Heart right ventricle (tissue), 16 donors: ENCODE measurements at regions not wholly inside any gene's neighbourhood (a gene's known extent, or its start where the extent isn't known, plus 50 kb on each side); places are given as distances from the start of the nearest gene placed in this dataset.

Experiments used
- ATAC-seq, 8 donors: fragments of 200-7000 bp; cut with Tn5 transposase; one replicate each; pipeline ENCODE4 v1.9.1; 2020; ENCODE audit warnings: mild to moderate bottlenecking in 8 of 8, moderate library complexity in 8 of 8, moderate number of reproducible peaks in 1 of 8
- DNase-seq, 2 donors: peaks; one replicate each; pipeline ENCODE4 v3.0.0-alpha.2; 2020
- H3K27ac ChIP-seq, 10 donors: fragments of 200-600 bp; sonication (generic) in 2 of 10; one replicate each; pipeline versions ENCODE4 v1.5.0 to v1.8.0; 2020 to 2022; ENCODE audit warnings: mild to moderate bottlenecking in 3 of 10
- H3K27me3 ChIP-seq, 7 donors: fragments of 200-600 bp; one replicate each; pipeline ENCODE4 v1.8.0; 2021 to 2022; ENCODE audit warnings: mild to moderate bottlenecking in 2 of 7
- H3K36me3 ChIP-seq, 9 donors: fragments of 200-600 bp; sonication (generic) in 1 of 9; one replicate each; pipeline versions ENCODE4 v1.5.0 to v1.8.0; 2020 to 2022; ENCODE audit warnings: mild to moderate bottlenecking in 2 of 9
- H3K4me1 ChIP-seq, 9 donors: fragments of 200-600 bp; sonication (generic) in 1 of 9; one replicate each; pipeline versions ENCODE4 v1.5.0 to v1.8.0; 2020 to 2022; ENCODE audit warnings: mild to moderate bottlenecking in 4 of 9
- H3K4me3 ChIP-seq, 10 donors: fragments of 200-600 bp; sonication (generic) in 2 of 10; one replicate each; pipeline versions ENCODE4 v1.5.0 to v1.8.0; 2020 to 2022; ENCODE audit warnings: mild to moderate bottlenecking in 7 of 10, moderate library complexity in 2 of 10
- H3K9me3 ChIP-seq, 11 donors: fragments of 200-600 bp in 10 of 11; sonication (generic) in 2 of 11; one replicate each; pipeline versions ENCODE4 v1.5.0 to v1.8.0; 2013 to 2022; ENCODE audit warnings: mild to moderate bottlenecking in 2 of 11, control low read depth in 1 of 11, moderate library complexity in 1 of 11
- WGBS, 2 donors: extraction: QIAGEN DNeasy Blood & Tissue Kit; methylation state at CpG; one replicate each; pipeline ENCODE4 v1.1.7; 2013; ENCODE audit warnings: inconsistent platforms in 1 of 2; 5-methylcytosine and 5-hydroxymethylcytosine counted together
- intact Hi-C, 10 donors: fragments of 100-400 bp; cut with DNase I; formaldehyde crosslinking; loops; one replicate each; pipeline versions ENCODE4 v1.11.1 to v1.14.2; 2022
- TF ChIP-seq, protein P1 (sequence below), 9 donors: fragments of 200-600 bp; sonication (generic) in 2 of 9; IDR thresholded peaks; one replicate each; pipeline versions ENCODE4 v1.5.0 to v1.8.0; 2021 to 2022; ENCODE audit warnings: antibody characterized with exemption in 9 of 9, mild to moderate bottlenecking in 5 of 9, moderate library complexity in 1 of 9
- donor health status: Arrhythmogenic right ventricular cardiomyopathy.
- donor health status: ischemic (EF 13 %, LVEDD 7.1; RV severe dilation, severe dysfunction).
- donor health status: healthy with polysubstance abuse.
- donor health status: DM: no; HTN: yes; CAD: no.
- donor health status: DM: no; HTN: no; CAD: no.
- donor health status: ischemic (EF 25% LVEDD 6.9; RV normal size, moderate dysfunction).
- donor health status: ischemic (EF 25% LVEDD 5.7; RV mildly dilated, moderate dysfunction).
- donor health status: healthy.
- donor health status: DM: yes; HTN: yes; CAD: no.
- donor health status: Ischemic cardiomyopathy.
- donor health status: ischemic (EF 35%, LVEDD 5.7; RV mildly dilated, moderate dysfunction).
- donor health status: nonischemic (EF 11% LVEDD 7.7; RV severe dilation, severe dysfunction).
- donor health status: DM: yes; HTN: yes; CAD: no.
- donor health status: PGD.
- donor health status: ischemic (EF 29% LVEDD 5.4; RV normal size, mild dysfunction).
- donor health status: nonischemic (EF 23%, LVEDD 6.1; RV moderate dilation, normal function).

DNA sequence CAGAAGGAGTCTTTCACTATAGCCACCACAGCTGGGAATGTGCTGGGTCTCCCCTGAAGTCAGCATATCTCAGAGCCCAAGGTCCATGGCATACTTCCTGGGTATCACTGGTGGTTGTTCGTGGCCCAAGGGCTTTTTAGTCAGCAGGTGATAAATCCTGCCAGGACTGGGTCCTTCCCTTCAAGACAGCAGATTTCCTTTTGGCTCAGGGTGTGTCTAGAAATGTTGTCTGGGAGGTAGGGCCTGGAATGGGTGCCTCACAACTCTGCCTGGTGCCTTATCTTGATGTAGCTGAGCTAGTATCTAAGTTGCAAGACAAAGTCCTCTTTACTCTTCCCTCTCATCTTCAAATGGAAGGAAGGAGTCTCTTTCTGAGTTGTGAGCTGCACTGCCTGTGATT lies 102.4 kb upstream of the TMLHE start:
- TF ChIP-seq, protein P1, sequence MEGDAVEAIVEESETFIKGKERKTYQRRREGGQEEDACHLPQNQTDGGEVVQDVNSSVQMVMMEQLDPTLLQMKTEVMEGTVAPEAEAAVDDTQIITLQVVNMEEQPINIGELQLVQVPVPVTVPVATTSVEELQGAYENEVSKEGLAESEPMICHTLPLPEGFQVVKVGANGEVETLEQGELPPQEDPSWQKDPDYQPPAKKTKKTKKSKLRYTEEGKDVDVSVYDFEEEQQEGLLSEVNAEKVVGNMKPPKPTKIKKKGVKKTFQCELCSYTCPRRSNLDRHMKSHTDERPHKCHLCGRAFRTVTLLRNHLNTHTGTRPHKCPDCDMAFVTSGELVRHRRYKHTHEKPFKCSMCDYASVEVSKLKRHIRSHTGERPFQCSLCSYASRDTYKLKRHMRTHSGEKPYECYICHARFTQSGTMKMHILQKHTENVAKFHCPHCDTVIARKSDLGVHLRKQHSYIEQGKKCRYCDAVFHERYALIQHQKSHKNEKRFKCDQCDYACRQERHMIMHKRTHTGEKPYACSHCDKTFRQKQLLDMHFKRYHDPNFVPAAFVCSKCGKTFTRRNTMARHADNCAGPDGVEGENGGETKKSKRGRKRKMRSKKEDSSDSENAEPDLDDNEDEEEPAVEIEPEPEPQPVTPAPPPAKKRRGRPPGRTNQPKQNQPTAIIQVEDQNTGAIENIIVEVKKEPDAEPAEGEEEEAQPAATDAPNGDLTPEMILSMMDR (IDR thresholded peaks at IDR 0.05) = no peak
- intact Hi-C loops = no loop called here
- no peak for DNase-seq
- peaks cover 0 to 44% (median 9%) of the 10 kb centered on the region in 11 donors for H3K9me3 ChIP-seq
- no peaks in the 10 kb centered on the region for H3K27me3 ChIP-seq
- no peak overlapping the region for H3K27ac ChIP-seq
- H3K4me1 ChIP-seq = peaks cover 0 to 8% (median 0%) of the 10 kb centered on the region in 9 donors
- WGBS, 2 donors = 51 to 67% methylated on average over 1 of the region's 1 CpG
- ATAC-seq = no peak
- no peaks in the 10 kb centered on the region for H3K36me3 ChIP-seq
- no peak overlapping the region for H3K4me3 ChIP-seq

DNA sequence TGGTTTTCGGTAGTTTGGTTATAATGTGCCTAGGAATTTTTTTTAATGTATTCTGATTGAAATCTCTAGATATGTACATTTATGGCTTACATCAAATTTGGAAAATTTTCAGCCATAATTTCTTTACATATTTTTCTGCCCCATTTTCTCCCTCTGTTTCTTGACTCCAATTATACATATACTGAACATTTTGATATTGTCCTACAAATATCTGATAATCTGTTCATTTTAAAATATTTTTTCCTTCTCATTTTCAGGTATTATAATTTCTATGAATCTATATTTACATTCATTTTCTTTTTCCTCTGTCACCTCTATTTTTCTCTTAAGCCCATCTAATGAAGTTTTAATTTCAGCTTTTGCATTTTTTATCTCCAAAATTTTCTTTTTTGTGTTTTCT lies 82.7 kb upstream of the TMLHE start:
- ATAC-seq (no peak), DNase-seq (no peak)
- WGBS, 2 donors = 97 to 100% methylated on average over 1 of the region's 1 CpG
- H3K27ac ChIP-seq = no peak overlapping the region
- H3K36me3 ChIP-seq = no peaks in the 10 kb centered on the region
- no peak overlapping the region for H3K4me3 ChIP-seq
- intact Hi-C loops = no loop called here
- peaks cover 0 to 9% (median 0%) of the 10 kb centered on the region in 11 donors for H3K9me3 ChIP-seq
- TF ChIP-seq, protein P1 (IDR thresholded peaks at IDR 0.05) = no peak
- H3K4me1 ChIP-seq = no peaks in the 10 kb centered on the region
- H3K27me3 ChIP-seq = no peaks in the 10 kb centered on the region

DNA sequence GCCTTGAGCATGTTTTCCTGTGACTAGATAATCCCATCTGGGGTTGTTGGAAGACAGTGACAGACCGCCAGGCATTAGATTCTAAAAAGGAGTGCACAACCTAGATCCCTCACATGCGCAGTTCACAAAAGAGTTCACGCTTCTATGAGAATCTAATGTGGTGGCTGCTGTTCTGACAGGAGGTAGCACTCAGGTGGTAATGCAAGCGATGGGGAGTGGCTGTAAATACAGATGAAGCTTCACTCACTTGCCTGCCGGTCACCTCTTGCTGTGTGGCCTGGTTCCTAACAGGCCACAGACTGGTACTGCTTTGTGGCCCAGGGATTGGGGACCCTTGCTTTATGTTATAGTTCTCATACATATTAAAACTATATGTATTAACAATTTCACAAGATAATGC lies 81.9 kb upstream of the TMLHE start:
- ATAC-seq = no peak
- intact Hi-C loops = no loop called here
- Histone ChIP-seq H3K27me3 (no peaks in the 10 kb centered on the region), H3K4me3 (no peak overlapping the region), H3K36me3 (no peaks in the 10 kb centered on the region), H3K27ac (no peak overlapping the region), H3K4me1 (no peaks in the 10 kb centered on the region), H3K9me3 (peaks cover 0 to 9% (median 0%) of the 10 kb centered on the region in 11 donors)
- 97 to 100% methylated on average over 5 of the region's 5 CpGs for WGBS, 2 donors
- no peak for DNase-seq
- TF ChIP-seq, protein P1 (IDR thresholded peaks at IDR 0.05) = no peak

- Histone ChIP-seq H3K27me3 (no peaks in the 10 kb centered on the region), H3K36me3 (no peaks in the 10 kb centered on the region), H3K27ac (no peak overlapping the region), H3K9me3 (no peaks in the 10 kb centered on the region), H3K4me1 (no peaks in the 10 kb centered on the region), H3K4me3 (no peak overlapping the region)
- intact Hi-C loops = no loop called here
- TF ChIP-seq, protein P1 (IDR thresholded peaks at IDR 0.05) = no peak
- ATAC-seq (no peak), DNase-seq (no peak)
- 77 to 92% methylated on average over 2 of the region's 2 CpGs for WGBS, 2 donors
These were observed 70.1 kb upstream of the TMLHE start for GRCh38 chrX:155682834-155683233.

- Histone ChIP-seq H3K27me3 (no peaks in the 10 kb centered on the region), H3K4me1 (no peaks in the 10 kb centered on the region), H3K36me3 (no peaks in the 10 kb centered on the region), H3K4me3 (no peak overlapping the region), H3K27ac (no peak overlapping the region), H3K9me3 (no peaks in the 10 kb centered on the region)
- 95 to 97% methylated on average over 4 of the region's 4 CpGs for WGBS, 2 donors
- ATAC-seq (no peak), DNase-seq (no peak)
- intact Hi-C loops = no loop called here
- TF ChIP-seq, protein P1 (IDR thresholded peaks at IDR 0.05) = no peak
These were observed 67.0 kb upstream of the TMLHE start for GRCh38 chrX:155679715-155680114.
